Activated CD8-positive, alpha-beta memory T cell treated with anti-CD3 and anti-CD28 coated beads, Interleukin-2, amount 10 ng/mL, durations not matched to agents 7 days and 5 days (primary cell): ENCODE measurements at regions not wholly inside any gene's neighbourhood (a gene's known extent, or its start where the extent isn't known, plus 50 kb on each side); places are given as distances from the start of the nearest gene placed in this dataset.

ENCODE experiments used
- ATAC-seq: fragments of 150-1000 bp; cut with Tn5 transposase; one replicate; pipeline ENCODE4 v1.10.0; 2021; ENCODE audit warnings: moderate library complexity
- CTCF ChIA-PET: fragments of 350-600 bp; sonication (Branson Sonifier 250); formaldehyde crosslinking; loops from one replicate; lab custom pipeline; 2021; ENCODE audit warnings: antibody characterized with exemption; lab: Charles Lee
- DNase-seq: peaks from one replicate; pipeline ENCODE4 v3.0.0-alpha.2; 2020
- H3K27ac Mint-ChIP-seq: one replicate; pipeline ENCODE4 v1.8.0; 2021; ENCODE audit warnings: mild to moderate bottlenecking, mixed read lengths
- H3K27me3 Mint-ChIP-seq: one replicate; pipeline ENCODE4 v1.8.0; 2021; ENCODE audit warnings: mixed read lengths
- H3K36me3 Mint-ChIP-seq: one replicate; pipeline ENCODE4 v1.8.0; 2021; ENCODE audit warnings: mild to moderate bottlenecking, mixed read lengths
- H3K4me1 Mint-ChIP-seq: one replicate; pipeline ENCODE4 v1.8.0; 2021; ENCODE audit warnings: mixed read lengths
- H3K4me3 Mint-ChIP-seq: one replicate; pipeline ENCODE4 v1.8.0; 2021; ENCODE audit warnings: mild to moderate bottlenecking, moderate library complexity, mixed read lengths
- H3K9me3 Mint-ChIP-seq: one replicate; pipeline ENCODE4 v1.8.0; 2022; ENCODE audit warnings: low read depth, mixed read lengths

GRCh38 chr20:21017528-21018085 is 88.6 kb downstream of the LINC00237 start:
- CTCF ChIA-PET: no interaction called here
- ATAC-seq: no peak

GRCh38 chr20:21016751-21017150 is 89.4 kb downstream of the LINC00237 start:
- H3K4me3 Mint-ChIP-seq: no peak overlapping the region
- ATAC-seq (no peak), DNase-seq (no peak)
- no peaks in the 10 kb centered on the region for H3K4me1 Mint-ChIP-seq
- no peaks in the 10 kb centered on the region for H3K9me3 Mint-ChIP-seq
- CTCF ChIA-PET: interaction anchor here (0.9 kb wide), 1 partner anchor 32 kb away, joined by 3 read pairs; no protein-coding TSS in a partner anchor
- no peaks in the 10 kb centered on the region for H3K36me3 Mint-ChIP-seq
- H3K27ac Mint-ChIP-seq: no peak overlapping the region
- peaks cover 53% of the 10 kb centered on the region for H3K27me3 Mint-ChIP-seq

More at GRCh38 chr20:21017528-21018085, 88.6 kb downstream of the LINC00237 start:
- H3K9me3 Mint-ChIP-seq: no peaks in the 10 kb centered on the region
- H3K4me1 Mint-ChIP-seq: no peaks in the 10 kb centered on the region
- no peak for DNase-seq
- H3K27me3 Mint-ChIP-seq: peaks cover 54% of the 10 kb centered on the region
- no peak overlapping the region for H3K27ac Mint-ChIP-seq
- H3K4me3 Mint-ChIP-seq: no peak overlapping the region
- no peaks in the 10 kb centered on the region for H3K36me3 Mint-ChIP-seq

- Mint-ChIP-seq H3K4me1 (no peaks in the 10 kb centered on the region), H3K36me3 (no peaks in the 10 kb centered on the region), H3K9me3 (no peaks in the 10 kb centered on the region), H3K4me3 (no peak overlapping the region), H3K27me3 (peaks cover 31% of the 10 kb centered on the region), H3K27ac (no peak overlapping the region)
- CTCF ChIA-PET: no interaction called here
- DNase-seq (no peak), ATAC-seq (no peak)
These were observed 91.6 kb downstream of the LINC00237 start for GRCh38 chr20:21014528-21014927.

GRCh38 chr20:21008951-21009350 is 97.2 kb downstream of the LINC00237 start:
- H3K4me3 Mint-ChIP-seq: no peak overlapping the region
- DNase-seq (no peak), ATAC-seq (no peak)
- H3K27ac Mint-ChIP-seq: no peak overlapping the region
- no peaks in the 10 kb centered on the region for H3K9me3 Mint-ChIP-seq
- CTCF ChIA-PET: no interaction called here
- H3K4me1 Mint-ChIP-seq: no peaks in the 10 kb centered on the region
- H3K27me3 Mint-ChIP-seq: no peaks in the 10 kb centered on the region
- H3K36me3 Mint-ChIP-seq: no peaks in the 10 kb centered on the region

- H3K36me3 Mint-ChIP-seq: no peaks in the 10 kb centered on the region
- CTCF ChIA-PET: interaction anchor here (0.6 kb wide), 1 partner anchor 65 kb away, joined by 3 read pairs; no protein-coding TSS in a partner anchor
These were observed 99.5 kb downstream of the LINC00237 start for GRCh38 chr20:21006611-21007010.

GRCh38 chr20:21004386-21005076 is 101.6 kb downstream of the LINC00237 start:
- peaks cover 4% of the 10 kb centered on the region for H3K27me3 Mint-ChIP-seq
- H3K4me1 Mint-ChIP-seq: no peaks in the 10 kb centered on the region
- H3K4me3 Mint-ChIP-seq: no peak overlapping the region
- CTCF ChIA-PET: no interaction called here
- DNase-seq: no peak
- no peaks in the 10 kb centered on the region for H3K9me3 Mint-ChIP-seq
- no peaks in the 10 kb centered on the region for H3K36me3 Mint-ChIP-seq
- no peak for ATAC-seq
- no peak overlapping the region for H3K27ac Mint-ChIP-seq

More at GRCh38 chr20:21006611-21007010, 99.5 kb downstream of the LINC00237 start:
- Mint-ChIP-seq H3K9me3 (no peaks in the 10 kb centered on the region), H3K4me3 (no peak overlapping the region), H3K4me1 (no peaks in the 10 kb centered on the region), H3K27ac (no peak overlapping the region), H3K27me3 (no peaks in the 10 kb centered on the region)
- DNase-seq (no peak), ATAC-seq (no peak)

- ATAC-seq (no peak), DNase-seq (no peak)
- Mint-ChIP-seq H3K9me3 (no peaks in the 10 kb centered on the region), H3K36me3 (no peaks in the 10 kb centered on the region), H3K27ac (no peak overlapping the region), H3K4me1 (no peaks in the 10 kb centered on the region), H3K4me3 (no peak overlapping the region), H3K27me3 (peaks cover 7% of the 10 kb centered on the region)
- CTCF ChIA-PET: no interaction called here
These were observed 102.3 kb downstream of the LINC00237 start for GRCh38 chr20:21003902-21004301.

- Mint-ChIP-seq H3K36me3 (no peaks in the 10 kb centered on the region), H3K27me3 (peaks cover 8% of the 10 kb centered on the region), H3K27ac (no peak overlapping the region), H3K4me3 (no peak overlapping the region), H3K4me1 (no peaks in the 10 kb centered on the region), H3K9me3 (no peaks in the 10 kb centered on the region)
- no peak for DNase-seq
- CTCF ChIA-PET: no interaction called here
- ATAC-seq: no peak
These were observed 103.7 kb downstream of the LINC00237 start for GRCh38 chr20:21002486-21002885.

GRCh38 chr20:20993372-20993771 is 112.8 kb downstream of the LINC00237 start:
- DNase-seq: no peak
- CTCF ChIA-PET: no interaction called here
- Mint-ChIP-seq H3K4me3 (no peak overlapping the region), H3K27me3 (peaks cover 2% of the 10 kb centered on the region), H3K9me3 (no peaks in the 10 kb centered on the region), H3K27ac (no peak overlapping the region), H3K4me1 (no peaks in the 10 kb centered on the region), H3K36me3 (no peaks in the 10 kb centered on the region)
- ATAC-seq: no peak

- no peak overlapping the region for H3K4me3 Mint-ChIP-seq
- peaks cover 2% of the 10 kb centered on the region for H3K27me3 Mint-ChIP-seq
- H3K9me3 Mint-ChIP-seq: no peaks in the 10 kb centered on the region
- CTCF ChIA-PET: no interaction called here
- no peak for ATAC-seq
- H3K36me3 Mint-ChIP-seq: no peaks in the 10 kb centered on the region
- no peaks in the 10 kb centered on the region for H3K4me1 Mint-ChIP-seq
- H3K27ac Mint-ChIP-seq: no peak overlapping the region
- no peak for DNase-seq
These were observed 113.3 kb downstream of the LINC00237 start for GRCh38 chr20:20992686-20993360.

GRCh38 chr20:20992277-20992676 is 113.9 kb downstream of the LINC00237 start:
- ATAC-seq (no peak), DNase-seq (no peak)
- H3K4me1 Mint-ChIP-seq: no peaks in the 10 kb centered on the region
- no peaks in the 10 kb centered on the region for H3K36me3 Mint-ChIP-seq
- no peak overlapping the region for H3K4me3 Mint-ChIP-seq
- peaks cover 2% of the 10 kb centered on the region for H3K27me3 Mint-ChIP-seq
- CTCF ChIA-PET: no interaction called here
- no peak overlapping the region for H3K27ac Mint-ChIP-seq
- no peaks in the 10 kb centered on the region for H3K9me3 Mint-ChIP-seq

- ATAC-seq: no peak
- Mint-ChIP-seq H3K36me3 (no peaks in the 10 kb centered on the region), H3K4me1 (no peaks in the 10 kb centered on the region)
These were observed 117.1 kb downstream of the LINC00237 start for GRCh38 chr20:20989081-20989480.

GRCh38 chr20:20979934-20980333 is 126.2 kb downstream of the LINC00237 start:
- Mint-ChIP-seq H3K4me1 (no peaks in the 10 kb centered on the region), H3K36me3 (no peaks in the 10 kb centered on the region), H3K9me3 (no peaks in the 10 kb centered on the region), H3K27ac (no peak overlapping the region), H3K27me3 (no peaks in the 10 kb centered on the region), H3K4me3 (no peak overlapping the region)
- ATAC-seq (no peak), DNase-seq (no peak)
- CTCF ChIA-PET: no interaction called here

More at GRCh38 chr20:20989081-20989480, 117.1 kb downstream of the LINC00237 start:
- Mint-ChIP-seq H3K9me3 (no peaks in the 10 kb centered on the region), H3K4me3 (no peak overlapping the region), H3K27ac (no peak overlapping the region), H3K27me3 (peaks cover 5% of the 10 kb centered on the region)
- DNase-seq: no peak
- CTCF ChIA-PET: no interaction called here

GRCh38 chr20:20977786-20978185 is 128.4 kb downstream of the LINC00237 start:
- ATAC-seq (no peak), DNase-seq (no peak)
- H3K27me3 Mint-ChIP-seq: no peaks in the 10 kb centered on the region

More at GRCh38 chr20:20977786-20978185, 128.4 kb downstream of the LINC00237 start:
- no peaks in the 10 kb centered on the region for H3K9me3 Mint-ChIP-seq
- no peaks in the 10 kb centered on the region for H3K4me1 Mint-ChIP-seq
- CTCF ChIA-PET: no interaction called here
- no peak overlapping the region for H3K4me3 Mint-ChIP-seq
- no peaks in the 10 kb centered on the region for H3K36me3 Mint-ChIP-seq
- no peak overlapping the region for H3K27ac Mint-ChIP-seq
